ENCODE measurements at regions not wholly inside any gene's neighbourhood (a gene's known extent, or its start where the extent isn't known, plus 50 kb on each side); places are given as distances from the start of the nearest gene placed in this dataset.

GRCh38 chr16:6861135-6861814, 471.4 kb upstream of the RBFOX1 start:
- POLR2A ChIA-PET = interaction anchor here (0.6 kb wide), 1 partner anchor 980 kb away, joined by 6 read pairs; no protein-coding TSS in a partner anchor
- Histone ChIP-seq H3K36me3 (ENCODE audit: insufficient read depth, low read length) (no peaks in the 10 kb centered on the region), H3K4me1 (ENCODE audit: insufficient read depth, low read length, poor library complexity, severe bottlenecking) (no peaks in the 10 kb centered on the region), H3K79me2 (ENCODE audit: insufficient read depth, low read depth, low read length) (no peaks in the 10 kb centered on the region), H3K27ac (ENCODE audit: low read depth, low read length, poor library complexity, severe bottlenecking) (no peak overlapping the region), H3K9me2 (ENCODE audit: insufficient read depth, low read length) (no peaks in the 10 kb centered on the region), H4K20me1 (ENCODE audit: insufficient read depth, low read length) (no peaks in the 10 kb centered on the region), H3K4me2 (ENCODE audit: low read length) (no peak overlapping the region), H3K4me3 (ENCODE audit: low read depth, low read length, poor library complexity, severe bottlenecking) (no peak overlapping the region), H3K9me3 (ENCODE audit: low read length) (no peaks in the 10 kb centered on the region), H2AFZ (ENCODE audit: low read length) (no peak overlapping the region)
- BruUV-seq (replicated peaks) = no TSS peak
- no peak for DNase-seq (ENCODE audit: low spot score)
- TF ChIP-seq CTCF (conservative IDR thresholded peaks at IDR 0.05; ENCODE audit: low read length) = no peak
- TF ChIP-seq EZH2phosphoT487 (IDR thresholded peaks at IDR 0.05; ENCODE audit: borderline replicate concordance, low read depth, low read length) = no peak
- CTCF ChIA-PET (ENCODE audit: unreplicated experiment) = interaction anchor here (0.6 kb wide), 1 partner anchor 79 kb away, joined by 3 read pairs; no protein-coding TSS in a partner anchor
- intact Hi-C loops (cut with micrococcal nuclease; ENCODE audit: unreplicated experiment) = no loop called here

- H3K9me3 ChIP-seq (ENCODE audit: low read length) = no peaks in the 10 kb centered on the region
- H3K27ac ChIP-seq (ENCODE audit: low read depth, low read length, poor library complexity, severe bottlenecking) = no peak overlapping the region
- H2AFZ ChIP-seq (ENCODE audit: low read length) = no peak overlapping the region
- H3K4me1 ChIP-seq (ENCODE audit: insufficient read depth, low read length, poor library complexity, severe bottlenecking) = no peaks in the 10 kb centered on the region
- H4K20me1 ChIP-seq (ENCODE audit: insufficient read depth, low read length) = no peaks in the 10 kb centered on the region
- H3K4me2 ChIP-seq (ENCODE audit: low read length) = no peak overlapping the region
- intact Hi-C loops (cut with micrococcal nuclease; ENCODE audit: unreplicated experiment) = no loop called here
- no peaks in the 10 kb centered on the region for H3K36me3 ChIP-seq (ENCODE audit: insufficient read depth, low read length)
- DNase-seq (ENCODE audit: low spot score) = no peak
- H3K9me2 ChIP-seq (ENCODE audit: insufficient read depth, low read length) = no peaks in the 10 kb centered on the region
- no peaks in the 10 kb centered on the region for H3K79me2 ChIP-seq (ENCODE audit: insufficient read depth, low read depth, low read length)
- TF ChIP-seq EZH2phosphoT487 (IDR thresholded peaks at IDR 0.05; ENCODE audit: borderline replicate concordance, low read depth, low read length) (no peak), CTCF (conservative IDR thresholded peaks at IDR 0.05; ENCODE audit: low read length) (no peak)
- ChIA-PET POLR2A (no interaction called here), CTCF (ENCODE audit: unreplicated experiment) (no interaction called here)
- BruUV-seq (replicated peaks) = no TSS peak
- H3K4me3 ChIP-seq (ENCODE audit: low read depth, low read length, poor library complexity, severe bottlenecking) = no peak overlapping the region
Observed at GRCh38 chr16:6857575-6857974, 475.1 kb upstream of the RBFOX1 start.

- H3K4me3 ChIP-seq (ENCODE audit: low read depth, low read length, poor library complexity, severe bottlenecking) = no peak overlapping the region
- no peak overlapping the region for H3K27ac ChIP-seq (ENCODE audit: low read depth, low read length, poor library complexity, severe bottlenecking)
- no peaks in the 10 kb centered on the region for H3K4me1 ChIP-seq (ENCODE audit: insufficient read depth, low read length, poor library complexity, severe bottlenecking)
- no TSS peak for BruUV-seq (replicated peaks)
- DNase-seq (ENCODE audit: low spot score) = no peak
- CTCF ChIA-PET (ENCODE audit: unreplicated experiment) = no interaction called here
- POLR2A ChIA-PET = no interaction called here
- H3K79me2 ChIP-seq (ENCODE audit: insufficient read depth, low read depth, low read length) = no peaks in the 10 kb centered on the region
- H2AFZ ChIP-seq (ENCODE audit: low read length) = no peak overlapping the region
- H4K20me1 ChIP-seq (ENCODE audit: insufficient read depth, low read length) = no peaks in the 10 kb centered on the region
- no peaks in the 10 kb centered on the region for H3K9me2 ChIP-seq (ENCODE audit: insufficient read depth, low read length)
- no peaks in the 10 kb centered on the region for H3K9me3 ChIP-seq (ENCODE audit: low read length)
- H3K4me2 ChIP-seq (ENCODE audit: low read length) = no peak overlapping the region
- intact Hi-C loops (cut with micrococcal nuclease; ENCODE audit: unreplicated experiment) = no loop called here
- TF ChIP-seq CTCF (conservative IDR thresholded peaks at IDR 0.05; ENCODE audit: low read length) (no peak), EZH2phosphoT487 (IDR thresholded peaks at IDR 0.05; ENCODE audit: borderline replicate concordance, low read depth, low read length) (no peak)
- H3K36me3 ChIP-seq (ENCODE audit: insufficient read depth, low read length) = no peaks in the 10 kb centered on the region
Observed at GRCh38 chr16:6856578-6856977, 476.1 kb upstream of the RBFOX1 start.
